ENCODE measurements at regions not wholly inside any gene's neighbourhood (a gene's known extent, or its start where the extent isn't known, plus 50 kb on each side); places are given as distances from the start of the nearest gene placed in this dataset.
"Not testable (repeated sequence)": the region's sequence is repeated elsewhere in the genome, so short reads cannot be mapped to it uniquely, and the experiment has no call there.

DNA sequence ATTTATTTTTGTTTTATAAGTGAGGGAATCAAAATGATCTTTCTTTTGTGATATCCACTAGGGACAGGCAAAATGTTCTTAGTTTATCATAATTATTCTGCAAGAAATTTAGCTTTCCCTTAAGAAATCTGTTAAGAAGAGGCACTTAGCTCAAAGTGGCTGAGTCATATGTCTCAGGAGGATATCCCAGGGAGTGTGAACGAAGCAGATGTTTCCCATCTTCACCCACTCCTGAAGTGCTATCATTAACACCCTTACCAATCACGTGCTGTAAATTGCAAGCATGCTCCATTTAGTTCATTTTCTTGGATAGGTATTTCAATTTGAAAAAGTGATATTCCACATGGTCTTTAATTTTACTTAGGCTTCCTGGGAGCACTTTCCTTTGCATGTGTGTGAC is 774.3 kb upstream of the TMEFF2 start:
- DNase-seq = no peak

DNA sequence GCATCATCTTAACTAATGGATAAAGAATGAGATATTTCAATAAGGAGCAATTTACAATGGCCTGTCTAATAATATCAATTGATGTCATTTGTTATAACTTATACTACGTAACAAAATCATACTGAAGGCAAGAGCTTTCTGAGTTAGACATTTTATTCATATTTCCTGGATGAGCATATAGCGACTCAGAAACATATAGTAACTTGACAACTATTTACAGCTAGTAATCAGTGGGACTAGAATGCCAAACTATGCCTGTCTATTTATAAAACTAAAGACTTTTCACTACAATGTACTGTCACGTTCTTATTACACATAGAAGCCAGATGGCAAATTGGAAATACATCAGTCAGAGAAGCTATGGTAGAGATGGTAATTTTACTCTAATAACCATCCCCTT is 766.2 kb upstream of the TMEFF2 start:
- DNase-seq = no peak

DNA sequence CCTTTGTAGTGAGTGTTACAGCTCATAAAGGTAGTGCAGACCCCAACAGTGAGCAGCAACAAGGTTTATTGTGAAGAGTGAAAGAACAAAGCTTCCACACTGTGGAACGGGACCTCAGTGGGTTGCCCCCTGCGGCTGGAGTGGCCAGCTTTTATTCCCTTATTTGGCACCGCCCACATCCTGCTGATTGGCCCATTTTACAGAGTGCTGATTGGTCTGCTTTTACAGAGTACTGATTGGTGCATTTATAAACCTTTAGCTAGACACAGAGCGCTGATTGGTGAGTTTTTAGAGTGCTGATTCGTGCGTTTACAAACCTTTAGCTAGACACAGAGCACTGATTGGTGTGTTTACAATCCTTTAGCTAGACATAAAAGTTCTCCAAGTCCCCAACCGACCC is 763.9 kb upstream of the TMEFF2 start:
- not testable (repeated sequence) for DNase-seq

DNA sequence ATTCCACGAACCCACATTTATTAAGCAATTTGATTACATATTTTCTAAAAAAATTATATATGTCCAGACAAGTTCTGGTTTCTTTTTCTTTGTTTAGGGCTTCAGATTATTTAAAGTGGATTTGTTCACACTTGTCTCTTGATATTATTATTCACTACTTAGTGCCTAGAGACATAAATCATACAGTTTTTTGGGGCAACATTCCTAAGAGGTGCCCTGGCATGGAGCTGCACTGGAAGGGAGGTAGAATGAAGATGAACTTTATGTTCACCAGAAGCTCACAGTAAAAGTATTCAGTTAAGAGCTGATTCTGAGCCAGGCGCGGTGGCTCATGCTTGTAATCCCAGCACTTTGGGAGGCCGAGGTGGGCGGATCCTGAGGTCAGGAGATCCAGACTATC is 762.7 kb upstream of the TMEFF2 start:
- DNase-seq = no peak

DNA sequence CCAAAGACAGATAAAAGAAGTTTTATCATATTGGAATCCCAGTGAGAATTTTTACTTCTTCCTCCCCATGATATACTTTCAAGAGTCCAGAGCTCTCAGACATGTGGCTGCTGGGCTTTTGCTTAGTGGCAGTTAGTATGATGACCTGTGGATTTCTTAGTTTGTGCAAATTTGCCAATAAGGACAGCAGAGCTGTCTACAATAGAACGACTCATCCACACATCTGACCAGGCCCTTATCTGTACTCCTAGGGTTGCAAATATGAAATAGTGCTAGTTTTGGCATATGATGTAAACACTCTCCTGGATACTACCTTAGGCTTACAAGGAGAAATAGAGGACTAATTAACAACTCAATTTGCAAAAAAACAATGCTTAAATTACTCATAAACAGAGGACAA is 758.4 kb upstream of the TMEFF2 start:
- no peak for DNase-seq

DNA sequence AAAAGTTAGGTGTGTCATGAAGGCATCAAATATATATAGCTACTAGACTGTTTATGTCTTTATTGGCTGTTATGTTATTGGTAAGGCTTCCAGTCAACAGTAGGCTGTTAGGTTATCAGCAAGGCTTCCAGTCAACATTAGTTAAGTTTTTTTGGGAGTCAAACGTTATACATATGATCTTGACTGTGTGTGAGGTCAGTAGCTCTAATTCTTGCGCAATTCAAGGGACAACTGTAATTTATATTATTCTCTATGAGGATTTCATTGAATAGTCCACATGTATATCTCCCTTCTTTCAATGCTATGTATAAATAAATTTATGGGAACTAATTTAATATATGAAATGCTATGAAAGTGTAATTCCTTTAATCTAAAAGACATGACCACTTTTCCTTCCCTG is 757.5 kb upstream of the TMEFF2 start:
- no peak for DNase-seq

DNA sequence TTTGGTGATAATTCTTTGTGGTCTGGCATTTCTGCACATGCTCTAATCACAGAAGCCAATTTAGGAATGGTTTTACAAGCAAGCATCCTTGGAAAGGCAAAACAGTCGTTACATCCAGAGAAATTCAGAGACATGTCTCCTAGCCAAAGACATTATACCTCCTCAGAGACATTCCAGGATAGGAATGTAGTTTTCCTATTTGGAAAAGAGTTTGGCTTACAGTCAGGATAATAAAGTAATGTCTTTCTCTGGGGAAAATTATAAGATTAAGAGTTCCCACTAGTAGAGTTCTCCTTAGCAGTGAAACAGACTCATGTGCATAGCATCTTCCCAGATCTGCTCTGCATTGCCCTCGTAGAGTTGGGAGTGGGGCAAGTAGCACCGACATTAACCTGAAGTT is 753.6 kb upstream of the TMEFF2 start:
- no peak for DNase-seq

DNA sequence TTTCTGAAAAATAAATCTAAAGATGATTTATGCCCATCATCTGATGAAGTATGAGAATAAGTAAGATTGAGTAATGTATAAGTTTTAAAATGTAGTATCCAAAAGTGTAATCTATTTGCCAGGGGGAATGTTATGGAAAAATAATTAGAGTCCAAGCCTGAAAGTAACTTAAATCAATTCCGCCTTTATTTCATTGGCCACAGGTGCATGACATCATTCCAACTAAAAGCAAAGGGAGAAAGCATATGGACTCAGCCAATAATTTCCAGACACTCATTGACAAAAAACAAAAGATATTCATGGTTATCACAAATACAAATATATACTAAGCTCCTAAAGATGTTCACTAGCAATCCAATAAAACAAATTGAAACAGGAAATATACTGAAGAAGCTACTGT is 752.6 kb upstream of the TMEFF2 start:
- DNase-seq = no peak

DNA sequence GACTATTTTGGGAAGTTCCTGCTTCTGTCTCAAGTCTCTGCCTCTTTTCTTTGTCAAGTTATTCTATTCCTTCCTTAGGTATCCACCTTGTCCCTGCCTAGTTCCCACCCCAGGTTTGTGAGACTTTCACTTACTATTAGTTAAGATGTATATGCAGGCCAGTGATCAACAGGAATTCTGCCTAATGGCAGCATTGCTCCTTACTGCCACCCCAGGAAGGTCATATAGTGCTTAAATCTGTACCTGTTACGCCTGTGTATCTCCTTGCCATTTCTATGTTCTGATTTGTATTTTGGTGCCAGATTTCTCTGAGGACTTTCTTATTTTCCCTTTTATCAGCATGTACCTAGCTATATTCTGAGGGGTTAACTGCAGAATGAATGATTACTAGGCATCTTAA is 746.0 kb upstream of the TMEFF2 start:
- DNase-seq = no peak

DNA sequence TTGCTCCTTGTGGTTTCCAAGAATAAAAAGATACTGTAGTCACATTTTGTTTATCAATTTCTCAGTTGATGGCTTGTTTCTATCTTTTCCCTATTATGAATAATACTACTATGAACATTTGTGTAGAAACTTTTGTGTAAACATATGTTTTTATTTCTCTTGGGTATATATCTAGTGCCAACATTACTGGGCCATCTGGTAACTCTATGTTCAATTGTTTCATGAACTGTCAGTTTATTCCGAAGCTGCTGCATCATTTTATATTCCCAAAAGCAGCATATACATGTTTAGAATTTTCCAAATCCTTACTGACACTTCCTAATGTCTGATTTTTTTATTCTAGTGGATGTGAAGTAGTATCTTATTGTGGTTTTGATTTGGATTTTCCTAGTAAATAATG is 737.6 kb upstream of the TMEFF2 start:
- no peak for DNase-seq

DNA sequence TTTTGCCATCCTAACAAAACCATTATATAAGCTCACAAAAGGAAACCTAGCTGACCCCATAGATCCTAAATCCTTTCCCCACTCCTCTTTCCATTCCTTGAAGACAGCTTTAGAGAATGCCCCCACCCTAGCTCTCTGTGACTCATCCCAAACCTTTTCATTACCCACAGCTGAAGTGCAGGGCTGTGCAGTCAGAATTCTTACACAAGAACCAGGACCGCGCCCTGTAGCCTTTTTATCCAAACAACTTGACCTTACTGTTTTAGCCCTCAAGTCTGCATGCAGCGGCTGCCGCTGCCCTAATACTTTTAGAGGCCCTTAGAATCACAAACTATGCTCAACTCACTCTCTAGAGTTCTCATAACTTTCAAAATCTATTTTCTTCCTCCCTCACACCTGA is 726.9 kb upstream of the TMEFF2 start:
- not testable (repeated sequence) for DNase-seq

DNA sequence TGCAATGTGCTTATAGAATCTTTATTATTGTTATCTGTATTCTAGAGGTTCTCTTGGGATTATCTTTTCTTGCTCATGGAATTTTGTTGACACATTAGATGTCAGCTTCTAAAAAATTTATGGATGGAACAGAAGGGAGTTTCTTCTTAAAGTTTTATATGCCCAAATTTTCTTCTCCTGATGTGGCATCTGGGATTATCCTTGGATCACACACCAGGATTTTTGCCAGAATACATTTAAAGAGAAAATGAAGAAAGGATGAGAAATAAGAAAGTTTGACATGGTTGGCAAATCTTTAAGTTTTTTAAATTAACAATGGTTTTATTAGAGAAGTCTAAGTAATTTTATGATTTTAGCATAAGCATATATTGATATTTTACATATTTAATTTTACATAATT is 706.7 kb upstream of the TMEFF2 start:
- no peak for DNase-seq

DNA sequence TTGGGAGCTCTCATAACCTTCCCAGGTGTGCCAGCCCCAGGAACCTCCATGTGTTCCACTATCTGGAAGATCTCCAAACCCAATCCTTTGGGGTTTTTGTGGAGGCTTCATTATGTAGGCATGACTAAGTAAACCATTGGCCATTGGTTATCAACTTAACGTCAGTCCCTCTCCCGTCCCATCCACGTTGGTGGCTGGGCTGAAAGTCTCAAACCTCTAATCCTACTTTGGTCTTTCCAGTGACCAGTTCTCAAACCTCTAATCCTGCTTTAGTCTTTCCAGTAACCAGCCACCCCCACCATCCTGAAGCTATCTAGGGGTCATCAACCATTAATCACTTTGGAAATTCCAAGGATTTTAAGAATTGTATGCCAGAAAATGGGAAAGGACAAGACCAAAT is 704.7 kb upstream of the TMEFF2 start:
- no peak for DNase-seq

DNA sequence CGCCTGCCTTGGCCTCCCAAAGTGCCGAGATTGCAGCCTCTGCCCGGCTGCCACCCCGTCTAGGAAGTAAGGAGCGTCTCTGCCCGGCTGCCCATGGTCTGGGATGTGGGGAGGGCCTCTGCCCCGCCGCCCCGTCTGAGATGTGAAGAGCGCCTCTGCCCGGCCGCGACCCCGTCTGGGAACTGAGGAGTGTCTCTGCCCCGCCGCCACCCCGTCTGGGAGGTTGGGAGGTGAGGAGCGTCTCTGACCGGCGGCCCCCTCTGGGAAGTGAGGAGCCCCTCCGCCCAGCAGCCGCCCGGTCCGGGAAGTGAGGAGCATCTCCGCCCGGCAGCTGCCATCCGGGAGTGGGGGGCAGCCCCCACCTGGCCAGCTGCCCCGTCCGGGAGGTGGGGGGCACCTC is 699.2 kb upstream of the TMEFF2 start:
- DNase-seq = not testable (repeated sequence)

DNA sequence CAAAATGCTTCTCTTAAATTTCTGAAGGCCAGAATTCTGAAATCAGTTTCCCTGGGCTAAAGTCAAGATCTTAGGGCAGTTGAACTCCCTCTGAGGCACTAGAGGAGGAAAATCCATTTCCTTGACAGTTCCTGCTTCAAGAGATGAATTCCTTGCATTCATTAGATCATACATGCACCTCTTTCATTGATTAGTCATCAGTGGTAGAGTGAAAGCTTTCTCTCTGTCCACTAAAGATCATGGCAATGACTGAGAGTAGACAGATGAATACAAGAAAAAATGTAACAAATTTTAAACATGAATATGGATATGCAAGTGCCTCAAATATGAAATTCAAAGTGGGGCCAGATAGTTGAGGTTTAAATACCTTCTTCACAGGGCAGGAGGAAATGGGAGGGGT is 693.4 kb upstream of the TMEFF2 start:
- DNase-seq = no peak

DNA sequence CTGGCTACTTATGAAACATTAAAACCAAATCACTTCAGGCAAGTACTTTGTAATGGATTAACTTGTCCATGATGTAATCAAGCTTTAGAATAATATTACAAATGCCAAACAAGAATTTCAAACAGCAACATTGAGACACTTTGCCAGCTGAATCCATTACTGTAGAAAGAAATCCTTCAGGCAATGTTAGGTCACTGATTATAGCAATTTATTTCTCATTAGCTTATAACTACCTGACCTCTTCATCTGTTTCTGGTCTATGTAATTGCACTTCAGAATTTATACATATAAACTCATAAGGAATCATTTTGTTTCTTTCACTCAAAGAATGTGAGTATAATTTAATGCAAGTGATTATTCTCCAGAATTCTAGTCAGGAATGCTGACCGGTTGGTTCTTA is 692.6 kb upstream of the TMEFF2 start:
- no peak for DNase-seq

DNA sequence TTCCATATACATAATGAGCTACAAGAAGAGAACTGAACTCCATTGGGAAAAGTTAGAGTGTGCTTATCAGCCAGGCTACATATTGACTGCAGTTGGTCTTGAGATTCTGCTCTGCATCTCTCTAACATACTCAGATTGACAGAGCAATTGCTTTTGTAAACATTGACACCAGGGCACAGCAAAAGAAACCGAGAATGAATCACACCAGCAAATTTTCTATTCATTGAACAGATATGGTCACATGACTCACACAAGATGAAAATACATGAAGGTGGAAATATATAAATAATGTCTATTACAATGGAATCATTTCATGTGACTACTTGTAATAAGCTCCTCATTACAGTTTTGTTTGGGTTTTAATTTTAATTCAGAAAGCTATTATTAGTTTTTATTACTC is 691.9 kb upstream of the TMEFF2 start:
- DNase-seq = no peak

DNA sequence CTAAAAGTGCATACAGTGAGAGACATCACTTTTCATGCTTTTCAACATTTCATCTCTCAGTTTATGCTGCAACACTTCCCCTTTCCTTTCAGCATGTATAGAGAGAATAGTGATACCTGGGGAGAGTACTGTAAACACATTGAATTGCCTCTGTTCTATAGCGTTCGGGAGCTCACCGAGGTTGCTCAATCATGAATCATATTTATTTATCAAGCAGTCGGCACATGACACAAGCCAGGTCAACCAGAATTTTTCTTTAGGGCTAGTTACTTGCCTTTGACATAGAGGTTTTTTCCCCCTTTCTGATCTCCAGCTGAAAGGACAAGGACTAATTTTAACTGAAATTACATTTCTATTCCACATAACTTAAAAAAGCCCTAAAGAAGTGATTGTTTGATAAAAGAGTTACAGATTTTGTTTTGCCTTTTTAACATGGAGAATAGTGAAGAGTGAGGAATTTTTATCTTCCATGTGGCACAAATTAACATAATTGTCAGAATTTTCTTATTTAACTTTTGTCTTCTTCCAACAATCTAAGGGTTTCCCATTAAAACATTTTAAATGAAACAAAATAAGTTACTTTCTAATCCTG is 690.9 kb upstream of the TMEFF2 start:
- DNase-seq = no peak

DNA sequence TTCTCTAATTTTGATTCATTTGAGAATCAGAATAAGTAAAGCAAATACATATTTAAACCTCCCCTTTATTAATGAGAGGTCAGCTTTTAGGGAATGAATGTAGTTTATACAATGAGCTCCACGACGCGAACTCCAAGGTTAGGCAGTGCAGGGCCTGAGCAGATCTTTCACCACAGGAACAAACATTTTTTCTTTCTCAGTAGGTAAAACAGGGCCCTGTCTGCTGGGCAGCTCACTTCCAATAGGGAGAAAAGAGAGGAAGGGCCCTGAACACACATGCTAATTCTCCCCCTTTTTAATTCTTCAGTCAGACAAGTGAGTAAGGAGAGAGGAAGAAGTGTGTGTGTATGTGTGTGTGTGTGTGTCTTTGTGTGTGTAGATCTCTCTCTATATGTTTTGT is 682.4 kb upstream of the TMEFF2 start:
- no peak for DNase-seq

DNA sequence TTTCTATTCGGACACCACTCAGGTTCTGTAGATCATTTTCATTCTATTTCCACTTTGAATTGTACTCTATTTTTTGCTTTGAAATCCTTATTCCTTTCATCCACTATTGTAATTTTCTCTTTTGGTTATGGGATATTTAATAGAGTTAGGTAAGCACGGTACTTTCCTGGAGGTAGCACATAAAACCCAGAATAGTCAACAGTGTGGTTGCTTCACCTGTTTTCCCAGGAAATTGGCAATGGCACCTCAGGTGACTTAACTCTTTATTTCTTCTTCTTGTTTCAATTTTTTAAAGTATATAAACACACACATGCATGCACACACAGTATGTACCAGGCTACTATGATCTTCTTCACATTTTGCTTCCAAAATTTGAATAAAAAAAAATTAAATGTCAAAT is 682.0 kb upstream of the TMEFF2 start:
- no peak for DNase-seq

DNA sequence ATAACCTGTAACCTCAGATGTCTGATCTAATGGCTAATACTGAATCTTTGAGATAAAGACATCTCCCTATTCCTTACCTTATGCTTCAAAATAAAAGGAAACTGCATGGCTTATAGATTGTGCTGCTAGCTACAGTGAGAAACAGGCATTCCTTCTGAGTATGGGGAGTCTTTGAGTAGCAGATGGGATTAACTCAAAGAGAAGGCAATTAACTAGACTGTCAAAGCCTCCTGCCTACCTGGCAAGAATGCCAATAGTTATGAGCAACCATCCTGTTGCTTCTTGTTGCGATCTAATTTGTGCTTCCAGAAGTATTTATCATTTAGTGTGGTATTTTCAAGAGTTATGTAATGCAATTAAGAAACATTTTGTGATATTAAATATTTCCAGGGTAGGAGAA is 660.0 kb upstream of the TMEFF2 start:
- DNase-seq = no peak

DNA sequence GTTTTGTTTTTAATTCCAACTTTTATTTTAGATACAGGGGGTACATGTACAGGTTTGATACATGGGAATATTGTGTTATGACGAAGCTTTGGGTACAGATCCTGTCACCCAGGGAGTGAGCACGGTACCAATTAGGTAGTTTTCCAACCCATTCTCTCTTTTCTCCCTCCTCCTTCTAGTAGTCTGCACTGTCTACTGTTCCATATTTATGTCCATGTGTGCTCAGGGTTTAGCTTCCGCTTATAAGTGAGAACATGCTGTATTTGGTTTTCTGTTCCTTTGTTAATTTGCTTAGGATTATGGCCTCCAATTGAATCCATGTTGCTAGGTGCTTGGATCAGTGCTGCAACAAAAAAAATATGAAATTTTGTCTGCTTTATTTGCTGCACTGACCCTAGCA is 659.3 kb upstream of the TMEFF2 start:
- no peak for DNase-seq

DNA sequence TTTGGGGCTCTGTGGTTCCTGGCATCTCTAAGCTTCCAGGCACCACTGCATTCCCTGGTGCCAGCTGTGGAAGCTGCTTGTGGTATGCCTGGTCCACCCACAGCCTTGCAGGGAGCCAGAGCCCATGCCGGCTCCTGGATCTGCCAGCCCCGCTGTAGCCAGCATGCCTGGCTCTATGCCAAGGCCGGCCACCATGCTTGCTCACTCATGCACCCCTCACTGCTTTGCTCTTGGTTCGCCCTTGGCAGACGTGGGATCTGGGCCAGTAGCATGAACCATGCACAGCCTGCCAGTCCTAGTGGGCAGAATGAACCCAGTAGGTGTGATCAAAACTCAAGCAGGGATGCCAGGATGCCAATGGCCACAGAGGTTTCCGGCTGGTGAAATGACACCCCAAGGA is 634.2 kb upstream of the TMEFF2 start:
- DNase-seq = no peak

DNA sequence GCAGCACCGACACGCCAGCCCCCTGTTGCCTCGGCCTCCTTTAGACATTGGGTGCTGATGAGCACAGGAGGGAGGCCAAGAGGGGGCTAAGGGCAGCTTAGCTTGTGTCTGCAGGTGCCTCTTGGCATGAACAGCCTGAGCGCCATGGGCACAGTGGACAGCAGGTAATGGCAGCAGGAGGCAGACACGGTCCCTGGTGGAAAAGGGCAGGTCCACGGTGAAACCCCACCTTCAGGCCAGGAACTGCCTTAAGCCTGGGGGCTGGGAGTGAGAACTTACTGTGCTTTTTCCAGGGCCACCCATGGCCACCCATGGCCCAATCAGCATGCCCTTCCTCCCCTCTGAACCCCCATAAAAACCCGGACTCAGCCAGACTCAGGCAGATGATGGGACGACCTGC is 633.4 kb upstream of the TMEFF2 start:
- DNase-seq = no peak

DNA sequence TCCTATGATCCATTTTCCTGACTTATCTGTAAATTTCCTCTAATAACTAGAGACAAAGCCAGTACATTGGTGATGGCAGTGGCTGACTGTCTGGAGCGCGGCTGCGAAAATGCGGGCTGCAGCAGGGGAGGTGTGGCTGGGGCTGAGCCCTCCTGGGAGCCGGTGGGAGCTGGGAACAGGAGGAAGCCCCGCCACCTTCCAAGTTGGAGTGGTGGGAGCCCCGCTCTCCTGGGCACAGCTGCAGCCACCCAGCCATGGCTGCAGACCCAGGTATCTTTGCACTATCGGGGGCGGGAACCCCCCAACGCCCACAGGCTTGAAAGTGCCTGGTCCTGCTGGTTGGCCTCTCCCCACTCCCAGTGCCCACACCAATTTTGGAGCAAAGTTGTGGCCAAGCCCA is 633.0 kb upstream of the TMEFF2 start:
- DNase-seq = no peak

DNA sequence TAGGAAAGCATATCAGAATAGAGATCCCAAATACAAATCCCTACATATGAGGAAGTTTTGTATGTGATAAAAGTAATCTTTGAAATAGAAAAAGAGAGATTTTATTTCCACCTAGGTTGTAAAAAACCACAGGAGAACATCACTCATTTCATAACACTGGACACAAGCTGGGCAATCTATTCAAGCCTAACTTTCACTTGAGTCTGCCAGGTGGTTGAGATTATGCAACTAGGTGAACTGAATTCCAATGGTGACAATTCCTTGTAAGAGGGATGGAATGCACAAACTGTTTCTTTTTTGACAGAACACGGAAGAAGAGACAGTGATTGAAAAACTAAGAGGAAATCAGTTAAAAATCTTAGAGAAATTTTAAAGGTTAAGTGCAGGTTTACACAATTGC is 619.6 kb upstream of the TMEFF2 start:
- no peak for DNase-seq

All from activated naive CD4-positive, alpha-beta T cell treated with Interleukin-2 at 50 U/mL for 16 hours (primary cell).